Neural crest cell (in vitro differentiated cells): ENCODE measurements at regions not wholly inside any gene's neighbourhood (a gene's known extent, or its start where the extent isn't known, plus 50 kb on each side); places are given as distances from the start of the nearest gene placed in this dataset.
A peak's percentile ranks its signal among the peaks of the same experiment; 100 is the strongest.

Experiments used
- DNase-seq: peaks from one replicate; pipeline ENCODE4 v3.0.0; 2021; ENCODE audit warnings: low read depth, mixed read lengths, low spot score
- H3K27ac Mint-ChIP-seq: one replicate; pipeline ENCODE4 v1.8.0; 2021; ENCODE audit warnings: mild to moderate bottlenecking, mixed read lengths; ENCODE audit not compliant: unreplicated experiment
- H3K27me3 Mint-ChIP-seq: 2 replicates; pipeline ENCODE4 v1.8.0; 2021; ENCODE audit warnings: low read depth, mild to moderate bottlenecking, mixed read lengths
- H3K36me3 Mint-ChIP-seq: 2 replicates; pipeline ENCODE4 v1.8.0; 2021; ENCODE audit warnings: low read depth, mild to moderate bottlenecking, mixed read lengths
- H3K4me1 Mint-ChIP-seq: 2 replicates; pipeline ENCODE4 v1.8.0; 2021; ENCODE audit warnings: mixed read lengths
- H3K4me3 Mint-ChIP-seq: one replicate; pipeline ENCODE4 v1.8.0; 2021; ENCODE audit warnings: mild to moderate bottlenecking, mixed read lengths
- H3K9me3 Mint-ChIP-seq: 2 replicates; pipeline ENCODE4 v1.8.0; 2021; ENCODE audit warnings: mixed read lengths
- TF ChIP-seq, protein P1 (sequence below): fragments of 200-600 bp; sonication (generic); conservative IDR thresholded peaks from 2 replicates; pipeline ENCODE4 v1.5.0; 2021; ENCODE audit warnings: antibody characterized with exemption, mild to moderate bottlenecking

DNA sequence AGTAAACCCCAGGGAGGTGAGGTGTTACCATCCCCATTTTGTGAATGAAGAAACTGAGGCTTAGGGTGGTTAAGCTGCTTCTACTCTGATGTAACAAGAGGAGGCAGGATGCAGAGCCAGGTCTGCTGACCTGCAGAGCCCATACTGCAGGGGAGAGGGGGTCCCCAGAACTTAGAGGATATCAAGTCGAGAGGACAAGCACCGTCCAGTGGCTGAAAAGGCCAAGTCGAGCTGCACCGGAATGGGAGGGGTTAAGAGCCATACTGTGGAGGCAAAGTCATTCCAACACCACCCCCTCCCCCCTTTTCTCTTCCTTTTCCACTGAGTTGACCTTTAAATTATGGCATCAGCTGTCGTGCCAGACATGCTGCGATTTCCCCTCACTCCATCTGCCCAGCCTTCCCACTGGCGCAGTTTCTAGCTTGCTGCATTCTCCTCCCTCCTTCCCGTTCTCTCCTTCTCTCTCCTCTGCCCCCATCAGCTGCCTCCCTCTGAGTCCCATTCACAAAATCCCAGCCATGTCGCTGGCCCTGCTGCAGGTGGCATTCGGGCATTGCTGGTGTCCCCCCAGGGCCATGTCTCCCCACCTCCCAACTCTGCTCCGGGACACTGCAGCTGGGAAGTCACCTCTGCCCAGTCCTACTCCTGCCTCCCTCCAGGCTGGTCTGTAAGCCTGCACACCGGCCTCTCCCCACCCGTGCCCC lies 346.9 kb downstream of the DYSF start:
- no peaks in the 10 kb centered on the region for H3K36me3 Mint-ChIP-seq
- no peak for DNase-seq
- no peaks in the 10 kb centered on the region for H3K4me1 Mint-ChIP-seq
- TF ChIP-seq, protein P1, sequence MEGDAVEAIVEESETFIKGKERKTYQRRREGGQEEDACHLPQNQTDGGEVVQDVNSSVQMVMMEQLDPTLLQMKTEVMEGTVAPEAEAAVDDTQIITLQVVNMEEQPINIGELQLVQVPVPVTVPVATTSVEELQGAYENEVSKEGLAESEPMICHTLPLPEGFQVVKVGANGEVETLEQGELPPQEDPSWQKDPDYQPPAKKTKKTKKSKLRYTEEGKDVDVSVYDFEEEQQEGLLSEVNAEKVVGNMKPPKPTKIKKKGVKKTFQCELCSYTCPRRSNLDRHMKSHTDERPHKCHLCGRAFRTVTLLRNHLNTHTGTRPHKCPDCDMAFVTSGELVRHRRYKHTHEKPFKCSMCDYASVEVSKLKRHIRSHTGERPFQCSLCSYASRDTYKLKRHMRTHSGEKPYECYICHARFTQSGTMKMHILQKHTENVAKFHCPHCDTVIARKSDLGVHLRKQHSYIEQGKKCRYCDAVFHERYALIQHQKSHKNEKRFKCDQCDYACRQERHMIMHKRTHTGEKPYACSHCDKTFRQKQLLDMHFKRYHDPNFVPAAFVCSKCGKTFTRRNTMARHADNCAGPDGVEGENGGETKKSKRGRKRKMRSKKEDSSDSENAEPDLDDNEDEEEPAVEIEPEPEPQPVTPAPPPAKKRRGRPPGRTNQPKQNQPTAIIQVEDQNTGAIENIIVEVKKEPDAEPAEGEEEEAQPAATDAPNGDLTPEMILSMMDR = no peak
- no peak overlapping the region for H3K4me3 Mint-ChIP-seq
- no peaks in the 10 kb centered on the region for H3K9me3 Mint-ChIP-seq
- no peak overlapping the region for H3K27ac Mint-ChIP-seq
- H3K27me3 Mint-ChIP-seq = peaks cover 4% of the 10 kb centered on the region

DNA sequence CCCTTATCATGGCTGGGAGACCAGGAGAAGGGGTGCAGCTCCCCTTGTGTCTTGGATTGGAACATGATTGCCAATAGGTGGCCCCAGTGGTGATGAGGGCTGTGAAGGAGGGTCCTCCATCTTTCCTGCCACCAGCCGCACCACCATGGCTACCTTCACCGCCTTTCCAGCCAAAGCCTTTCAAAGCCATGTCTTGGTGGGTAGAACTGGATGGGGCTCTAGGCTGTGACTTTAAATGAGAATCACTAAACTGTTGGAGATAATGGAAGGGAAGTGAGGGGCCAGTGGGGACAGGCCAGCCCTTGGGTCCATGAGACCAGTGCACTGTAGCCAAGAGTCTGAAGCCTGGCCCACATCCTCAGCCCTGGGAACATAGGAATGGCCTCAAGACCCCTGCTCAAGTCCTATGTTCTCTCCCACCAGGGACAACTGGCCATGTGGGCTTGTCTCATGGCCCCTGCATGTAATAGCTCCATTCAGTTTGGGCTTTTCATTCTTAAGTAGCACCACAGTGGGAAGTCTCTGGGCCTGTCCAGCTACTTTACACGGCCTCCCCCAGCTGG lies 345.7 kb downstream of the DYSF start:
- Mint-ChIP-seq H3K36me3 (no peaks in the 10 kb centered on the region), H3K27ac (no peak overlapping the region), H3K4me3 (no peak overlapping the region), H3K4me1 (peaks cover 2% of the 10 kb centered on the region), H3K9me3 (no peaks in the 10 kb centered on the region), H3K27me3 (no peaks in the 10 kb centered on the region)
- TF ChIP-seq, protein P1 = no peak
- no peak for DNase-seq

GRCh38 chr2:71798266-71799012 lies 345.1 kb downstream of the DYSF start:
- H3K27ac Mint-ChIP-seq = no peak overlapping the region
- no peaks in the 10 kb centered on the region for H3K27me3 Mint-ChIP-seq
- H3K4me1 Mint-ChIP-seq = peaks cover 4% of the 10 kb centered on the region
- H3K4me3 Mint-ChIP-seq = no peak overlapping the region
- no peaks in the 10 kb centered on the region for H3K36me3 Mint-ChIP-seq
- TF ChIP-seq, protein P1 = peak; percentile 73
- DNase-seq = peak; percentile 52
- no peaks in the 10 kb centered on the region for H3K9me3 Mint-ChIP-seq

DNA sequence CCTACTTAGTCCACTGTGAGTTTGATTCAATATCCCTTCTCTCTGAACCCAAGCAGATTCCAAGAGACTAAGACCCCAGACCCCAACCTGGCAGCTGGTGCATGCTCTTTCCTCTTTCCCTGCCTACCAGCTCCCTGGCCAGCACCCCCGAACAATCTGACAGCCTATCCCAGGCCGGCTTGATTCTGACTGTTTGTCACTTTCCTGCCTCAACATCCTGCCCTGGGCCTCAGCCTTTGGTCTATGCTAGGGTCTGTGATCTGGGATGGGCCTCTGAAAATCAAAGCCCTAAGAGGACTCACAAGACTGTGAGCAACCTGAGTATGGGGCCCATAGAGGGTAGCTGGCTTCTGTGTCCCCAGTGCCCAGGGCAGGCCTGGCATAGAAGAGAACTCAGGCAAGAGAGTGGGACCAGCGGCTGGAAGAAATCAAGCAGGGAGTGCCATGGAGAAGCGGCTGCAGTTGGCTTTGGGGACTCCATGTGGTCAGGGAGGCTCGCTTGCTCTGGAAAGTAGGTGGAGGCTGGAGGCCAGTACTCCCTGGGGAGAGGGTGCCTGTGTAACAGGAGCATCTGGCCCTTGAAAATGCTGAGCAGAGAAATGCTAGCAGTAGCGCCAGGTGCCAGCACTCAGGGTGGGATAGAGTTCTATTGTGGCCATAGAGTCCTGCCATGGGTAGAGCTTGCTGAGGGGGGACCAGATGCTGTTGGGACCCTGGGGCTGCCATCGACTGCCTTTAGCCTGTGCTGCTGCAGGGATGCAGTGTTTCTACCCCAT lies 343.9 kb downstream of the DYSF start:
- no peaks in the 10 kb centered on the region for H3K27me3 Mint-ChIP-seq
- H3K4me3 Mint-ChIP-seq = no peak overlapping the region
- TF ChIP-seq, protein P1 = no peak
- DNase-seq = no peak
- H3K27ac Mint-ChIP-seq = peak overlapping the region; percentile 71
- no peaks in the 10 kb centered on the region for H3K9me3 Mint-ChIP-seq
- H3K36me3 Mint-ChIP-seq = no peaks in the 10 kb centered on the region
- H3K4me1 Mint-ChIP-seq = peaks cover 4% of the 10 kb centered on the region

GRCh38 chr2:71796174-71796593 lies 342.8 kb downstream of the DYSF start:
- no peak overlapping the region for H3K4me3 Mint-ChIP-seq
- H3K4me1 Mint-ChIP-seq = peaks cover 4% of the 10 kb centered on the region
- DNase-seq = no peak
- no peak overlapping the region for H3K27ac Mint-ChIP-seq
- H3K27me3 Mint-ChIP-seq = no peaks in the 10 kb centered on the region
- H3K9me3 Mint-ChIP-seq = no peaks in the 10 kb centered on the region
- H3K36me3 Mint-ChIP-seq = no peaks in the 10 kb centered on the region
- TF ChIP-seq, protein P1 = no peak
